GM06990 (cell line): ENCODE measurements at regions not wholly inside any gene's neighbourhood (a gene's known extent, or its start where the extent isn't known, plus 50 kb on each side); places are given as distances from the start of the nearest gene placed in this dataset.
"Not testable (repeated sequence)": the region's sequence is repeated elsewhere in the genome, so short reads cannot be mapped to it uniquely, and the experiment has no call there.

Experiments used
- DNase-seq: peaks from one replicate; pipeline ENCODE4 v3.0.0-alpha.2; 2011; ENCODE audit not compliant: insufficient read length; ENCODE audit errors: extremely low read depth
- H3K27me3 ChIP-seq: replicated peaks from 2 replicates; pipeline ENCODE4 v1.6.0; 2011; ENCODE audit warnings: low read length; ENCODE audit not compliant: control insufficient read depth, insufficient read depth
- H3K36me3 ChIP-seq: 2 replicates; pipeline ENCODE4 v1.5.1; 2011; ENCODE audit warnings: low read length; ENCODE audit not compliant: control insufficient read depth, insufficient read depth
- H3K4me3 ChIP-seq: replicated peaks from 2 replicates; pipeline ENCODE4 v1.5.1; 2011; ENCODE audit warnings: low read depth, mild to moderate bottlenecking, control low read depth, low read length
- CTCF ChIP-seq: IDR thresholded peaks from 2 replicates; pipeline ENCODE4 v1.5.1; 2011; ENCODE audit warnings: low read length, control low read depth, mild to moderate bottlenecking, inconsistent platforms; ENCODE audit not compliant: insufficient read depth, poor library complexity, severe bottlenecking

GRCh38 chr2:116153729-116154128 is 1660.8 kb upstream of the DDX18 start:
- no peak for DNase-seq
- TF ChIP-seq CTCF: no peak
- Histone ChIP-seq H3K27me3 (no peaks in the 10 kb centered on the region), H3K4me3 (no peak overlapping the region), H3K36me3 (no peaks in the 10 kb centered on the region)

- TF ChIP-seq CTCF: no peak
- H3K36me3 ChIP-seq: no peaks in the 10 kb centered on the region
- no peak for DNase-seq
Measured at GRCh38 chr2:116160657-116161056, 1653.8 kb upstream of the DDX18 start.

GRCh38 chr2:116162395-116162794 is 1652.1 kb upstream of the DDX18 start:
- Histone ChIP-seq H3K27me3 (no peaks in the 10 kb centered on the region), H3K4me3 (no peak overlapping the region), H3K36me3 (no peaks in the 10 kb centered on the region)
- no peak for TF ChIP-seq CTCF
- no peak for DNase-seq

More at GRCh38 chr2:116160657-116161056, 1653.8 kb upstream of the DDX18 start:
- Histone ChIP-seq H3K27me3 (no peaks in the 10 kb centered on the region), H3K4me3 (no peak overlapping the region)

- Histone ChIP-seq H3K4me3 (no peak overlapping the region), H3K36me3 (no peaks in the 10 kb centered on the region), H3K27me3 (no peaks in the 10 kb centered on the region)
- TF ChIP-seq CTCF: no peak
- DNase-seq: no peak
Measured at GRCh38 chr2:116167107-116167506, 1647.4 kb upstream of the DDX18 start.

- Histone ChIP-seq H3K36me3 (no peaks in the 10 kb centered on the region), H3K27me3 (no peaks in the 10 kb centered on the region), H3K4me3 (no peak overlapping the region)
- no peak for DNase-seq
- no peak for TF ChIP-seq CTCF
Measured at GRCh38 chr2:116180072-116180471, 1634.4 kb upstream of the DDX18 start.

- not testable (repeated sequence) for H3K27me3 ChIP-seq, H3K4me3 ChIP-seq, DNase-seq, H3K36me3 ChIP-seq
Measured at GRCh38 chr2:116190684-116191083, 1623.8 kb upstream of the DDX18 start.
